GM21717 (cell line): ENCODE measurements at regions not wholly inside any gene's neighbourhood (a gene's known extent, or its start where the extent isn't known, plus 50 kb on each side); places are given as distances from the start of the nearest gene placed in this dataset.

Source experiments
- ATAC-seq: cut with Tn5 transposase; IDR thresholded peaks from one replicate; pipeline ENCODE4 v1.9.1; 2021; ENCODE audit warnings: mild to moderate bottlenecking, moderate library complexity; ENCODE audit not compliant: unreplicated experiment

- no peak for ATAC-seq
Measured at GRCh38 chr10:43981232-43981631, 332.6 kb upstream of the ZNF32 start.

- no peak for ATAC-seq
Measured at GRCh38 chr10:43980715-43981114, 332.0 kb upstream of the ZNF32 start.

GRCh38 chr10:43980313-43980712, 331.6 kb upstream of the ZNF32 start:
- no peak for ATAC-seq

- no peak for ATAC-seq
Measured at GRCh38 chr10:43979551-43979950, 330.9 kb upstream of the ZNF32 start.

GRCh38 chr10:43978936-43979335, 330.3 kb upstream of the ZNF32 start:
- ATAC-seq: no peak

- ATAC-seq: no peak
Measured at GRCh38 chr10:43978091-43978490, 329.4 kb upstream of the ZNF32 start.

- ATAC-seq: no peak
Measured at GRCh38 chr10:43976292-43976691, 327.6 kb upstream of the ZNF32 start.

GRCh38 chr10:43973801-43974200, 325.1 kb upstream of the ZNF32 start:
- no peak for ATAC-seq

- no peak for ATAC-seq
Measured at GRCh38 chr10:43972976-43973647, 324.4 kb upstream of the ZNF32 start.

- no peak for ATAC-seq
Measured at GRCh38 chr10:43971981-43972380, 323.3 kb upstream of the ZNF32 start.

- ATAC-seq: no peak
Measured at GRCh38 chr10:43971306-43971705, 322.6 kb upstream of the ZNF32 start.

GRCh38 chr10:43970717-43971116, 322.0 kb upstream of the ZNF32 start:
- no peak for ATAC-seq

GRCh38 chr10:43970018-43970698, 321.5 kb upstream of the ZNF32 start:
- no peak for ATAC-seq

GRCh38 chr10:43969506-43969905, 320.8 kb upstream of the ZNF32 start:
- ATAC-seq: no peak

- no peak for ATAC-seq
Measured at GRCh38 chr10:43968961-43969360, 320.3 kb upstream of the ZNF32 start.

GRCh38 chr10:43968076-43968475, 319.4 kb upstream of the ZNF32 start:
- no peak for ATAC-seq

GRCh38 chr10:43966571-43966965, 317.9 kb upstream of the ZNF32 start:
- no peak for ATAC-seq

GRCh38 chr10:43965918-43966570, 317.4 kb upstream of the ZNF32 start:
- ATAC-seq: no peak

GRCh38 chr10:43965033-43965917, 316.6 kb upstream of the ZNF32 start:
- ATAC-seq: no peak

- no peak for ATAC-seq
Measured at GRCh38 chr10:43964486-43964885, 315.8 kb upstream of the ZNF32 start.

- ATAC-seq: no peak
Measured at GRCh38 chr10:43963793-43964425, 315.2 kb upstream of the ZNF32 start.
